ENCODE measurements at regions not wholly inside any gene's neighbourhood (a gene's known extent, or its start where the extent isn't known, plus 50 kb on each side); places are given as distances from the start of the nearest gene placed in this dataset.
A peak's percentile ranks its signal among the peaks of the same experiment; 100 is the strongest.

DNA sequence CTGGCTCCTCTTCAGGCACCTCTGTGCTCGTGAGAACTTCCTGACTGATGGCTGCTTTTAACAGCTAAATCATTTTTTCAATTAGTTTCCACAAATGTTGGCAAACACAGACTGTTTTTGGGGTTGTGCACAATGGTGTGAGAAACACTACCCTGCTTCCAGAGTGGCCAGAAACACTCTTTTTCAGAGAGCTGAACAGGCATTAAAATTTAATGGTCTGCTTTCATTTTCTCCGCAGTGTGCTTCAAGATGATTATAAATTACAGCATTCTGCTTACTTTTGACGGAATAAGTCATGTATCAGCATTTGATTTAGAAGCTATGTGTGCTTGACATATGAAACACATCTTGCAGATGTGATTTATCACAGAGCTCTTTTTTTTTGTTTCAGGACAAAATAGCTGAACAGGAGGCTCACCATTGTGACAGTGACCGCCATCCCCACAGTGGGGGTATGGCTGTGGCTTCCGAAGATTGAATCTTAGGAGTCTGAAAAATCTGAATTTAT is 454.5 kb upstream of the ZNF608 start:
- TF ChIP-seq, protein P1, sequence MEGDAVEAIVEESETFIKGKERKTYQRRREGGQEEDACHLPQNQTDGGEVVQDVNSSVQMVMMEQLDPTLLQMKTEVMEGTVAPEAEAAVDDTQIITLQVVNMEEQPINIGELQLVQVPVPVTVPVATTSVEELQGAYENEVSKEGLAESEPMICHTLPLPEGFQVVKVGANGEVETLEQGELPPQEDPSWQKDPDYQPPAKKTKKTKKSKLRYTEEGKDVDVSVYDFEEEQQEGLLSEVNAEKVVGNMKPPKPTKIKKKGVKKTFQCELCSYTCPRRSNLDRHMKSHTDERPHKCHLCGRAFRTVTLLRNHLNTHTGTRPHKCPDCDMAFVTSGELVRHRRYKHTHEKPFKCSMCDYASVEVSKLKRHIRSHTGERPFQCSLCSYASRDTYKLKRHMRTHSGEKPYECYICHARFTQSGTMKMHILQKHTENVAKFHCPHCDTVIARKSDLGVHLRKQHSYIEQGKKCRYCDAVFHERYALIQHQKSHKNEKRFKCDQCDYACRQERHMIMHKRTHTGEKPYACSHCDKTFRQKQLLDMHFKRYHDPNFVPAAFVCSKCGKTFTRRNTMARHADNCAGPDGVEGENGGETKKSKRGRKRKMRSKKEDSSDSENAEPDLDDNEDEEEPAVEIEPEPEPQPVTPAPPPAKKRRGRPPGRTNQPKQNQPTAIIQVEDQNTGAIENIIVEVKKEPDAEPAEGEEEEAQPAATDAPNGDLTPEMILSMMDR (conservative IDR thresholded peaks at IDR 0.05; ENCODE audit: low read length), result no peak
- peak overlapping the region; percentile 44 for H3K4me3 ChIP-seq (ENCODE audit: low read length)
- DNase-seq (ENCODE audit: low read depth), result no peak

DNA sequence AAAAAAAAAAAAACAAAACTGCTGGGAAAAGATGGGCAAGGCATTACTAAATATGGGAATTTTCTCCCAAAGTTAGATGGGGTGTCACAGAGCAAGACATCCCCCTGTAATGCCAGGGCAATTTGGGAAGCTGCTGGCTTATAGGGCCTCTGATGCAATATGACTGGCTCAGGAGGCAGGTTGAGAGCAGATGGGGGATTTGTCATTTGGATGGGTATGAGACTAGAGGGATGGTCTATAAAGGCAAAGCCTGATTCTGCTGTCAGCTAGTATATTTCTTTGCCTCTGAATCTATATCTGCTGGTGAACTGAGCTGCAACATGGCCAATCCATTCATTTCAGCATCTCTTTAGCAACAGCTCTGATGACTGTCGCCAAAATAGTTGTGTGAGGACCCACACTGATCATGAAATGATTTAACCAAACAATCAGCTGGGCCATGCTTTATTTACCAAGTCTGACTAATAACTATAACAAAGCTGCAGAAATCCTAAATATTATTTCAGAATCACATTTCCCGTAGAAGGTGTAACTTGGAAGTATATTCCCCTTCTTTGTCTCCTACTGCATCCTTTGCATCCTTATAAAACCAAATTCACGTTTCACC is 455.1 kb upstream of the ZNF608 start:
- H3K4me3 ChIP-seq (ENCODE audit: low read length), result no peak overlapping the region
- no peak for DNase-seq (ENCODE audit: low read depth)
- TF ChIP-seq, protein P1 (conservative IDR thresholded peaks at IDR 0.05; ENCODE audit: low read length), result no peak

DNA sequence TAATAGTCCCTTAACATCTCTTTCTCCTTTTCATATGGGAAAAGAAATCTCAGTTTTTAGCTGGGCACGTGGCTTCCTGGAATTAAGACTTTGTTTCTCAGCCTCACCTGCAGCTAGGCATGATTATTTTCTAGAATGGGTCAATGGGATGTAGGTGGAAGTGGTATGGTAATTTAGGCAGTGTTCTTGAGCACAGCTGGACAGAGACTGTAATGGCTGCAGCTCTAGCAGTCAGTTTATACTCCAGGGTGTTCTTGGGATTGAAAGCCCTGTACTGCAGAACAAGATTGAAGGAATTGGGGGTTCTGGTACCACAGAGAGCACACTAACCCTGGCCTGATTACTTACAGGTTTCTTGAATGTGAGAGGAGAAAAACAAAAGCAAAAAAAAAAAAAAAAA is 455.9 kb upstream of the ZNF608 start:
- TF ChIP-seq, protein P1 (conservative IDR thresholded peaks at IDR 0.05; ENCODE audit: low read length), result no peak
- no peak for DNase-seq (ENCODE audit: low read depth)
- H3K4me3 ChIP-seq (ENCODE audit: low read length), result no peak overlapping the region

DNA sequence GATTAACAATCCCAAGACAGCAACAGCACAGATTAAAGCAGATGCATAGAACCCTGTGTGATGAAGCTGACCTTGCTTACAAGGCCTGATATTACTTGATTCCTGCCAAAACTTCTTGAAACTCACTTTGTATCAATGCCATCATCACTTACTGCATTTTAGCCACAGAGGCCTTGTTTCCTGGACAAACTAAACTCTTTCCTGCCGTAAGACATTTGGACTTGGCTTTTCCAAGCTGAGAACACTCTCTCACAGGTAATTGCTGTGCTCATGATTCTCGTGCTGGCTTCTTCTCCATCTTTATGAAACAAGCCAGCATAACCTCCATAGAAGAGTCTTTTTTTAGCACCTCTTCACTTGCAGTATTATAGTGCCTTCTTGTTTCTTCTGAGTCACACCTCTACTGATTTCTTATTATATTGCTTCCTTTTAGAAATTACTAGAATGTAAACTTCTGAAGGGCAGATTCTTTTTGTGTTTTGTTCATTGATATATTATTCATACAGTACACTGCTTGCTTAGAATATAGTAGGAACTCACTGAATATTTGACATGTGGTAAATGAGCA is 456.5 kb upstream of the ZNF608 start:
- no peak overlapping the region for H3K4me3 ChIP-seq (ENCODE audit: low read length)
- TF ChIP-seq, protein P1 (conservative IDR thresholded peaks at IDR 0.05; ENCODE audit: low read length), result no peak
- DNase-seq (ENCODE audit: low read depth), result no peak

DNA sequence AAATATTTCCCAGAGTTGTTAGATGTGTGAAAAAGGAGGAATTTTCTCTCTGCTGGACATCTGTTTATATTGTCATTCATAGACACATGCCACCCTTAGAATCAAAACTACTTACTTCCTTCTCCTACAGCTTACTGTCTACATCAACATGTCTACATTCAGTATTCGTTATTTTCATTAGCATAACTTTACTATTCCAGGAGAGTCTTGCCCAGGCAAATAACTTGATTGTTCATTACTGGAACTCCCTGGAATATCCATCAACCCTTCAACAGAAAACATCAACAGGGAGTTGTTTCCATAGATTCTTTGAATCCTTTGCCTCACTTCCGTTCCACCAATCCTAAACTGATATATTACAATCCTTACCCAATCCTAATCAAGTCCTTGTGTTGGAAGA is 457.5 kb upstream of the ZNF608 start:
- H3K4me3 ChIP-seq (ENCODE audit: low read length), result no peak overlapping the region
- no peak for DNase-seq (ENCODE audit: low read depth)
- TF ChIP-seq, protein P1 (conservative IDR thresholded peaks at IDR 0.05; ENCODE audit: low read length), result no peak

DNA sequence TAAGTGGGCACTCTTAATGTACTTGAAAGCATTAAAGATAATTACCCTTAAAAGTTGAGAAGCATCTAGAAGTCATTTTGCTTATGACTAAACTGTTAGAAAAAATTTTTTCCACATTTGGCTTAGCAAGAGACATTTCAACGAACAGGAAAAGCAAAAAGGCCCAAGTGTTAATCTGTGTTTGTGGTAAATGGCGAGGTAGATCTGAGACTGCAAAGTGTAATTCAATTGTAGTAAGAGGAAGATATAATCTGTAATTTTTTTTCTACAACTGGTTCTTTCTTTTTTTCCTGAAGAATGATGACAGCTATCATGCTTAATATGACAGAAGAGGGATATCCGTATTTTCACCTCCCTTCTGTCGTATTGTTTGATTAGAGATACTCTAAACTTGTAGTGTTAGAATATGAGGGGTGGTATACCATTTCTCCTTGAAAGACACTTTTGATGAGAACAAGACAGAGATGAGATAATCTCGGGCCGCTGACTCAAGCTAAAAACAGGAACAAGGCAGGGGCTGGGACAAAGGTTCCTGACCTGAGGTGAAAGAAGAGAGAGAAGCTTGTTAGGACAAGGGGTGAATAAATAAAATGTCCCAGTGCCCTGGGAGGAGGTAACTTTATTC is 459.3 kb upstream of the ZNF608 start:
- no peak overlapping the region for H3K4me3 ChIP-seq (ENCODE audit: low read length)
- TF ChIP-seq, protein P1 (conservative IDR thresholded peaks at IDR 0.05; ENCODE audit: low read length), result no peak
- no peak for DNase-seq (ENCODE audit: low read depth)

DNA sequence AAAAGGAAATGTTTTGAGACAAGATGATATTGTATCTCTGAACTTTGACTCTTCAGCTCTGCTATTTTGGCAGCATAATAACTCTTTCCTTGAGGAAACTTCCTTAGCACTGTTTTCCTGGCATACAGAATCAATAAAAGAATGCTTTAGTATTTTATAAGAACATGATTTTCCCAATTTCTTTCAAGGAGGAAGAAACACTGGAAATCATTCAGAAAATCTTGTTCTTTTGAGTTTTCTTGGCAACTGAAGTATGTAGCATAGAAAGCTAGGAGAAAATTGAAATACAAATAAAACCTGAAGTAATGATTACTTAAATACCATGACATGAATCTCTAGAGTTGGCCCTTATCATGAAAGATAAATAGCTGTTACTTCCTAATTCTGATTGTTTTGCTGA is 461.4 kb upstream of the ZNF608 start:
- DNase-seq (ENCODE audit: low read depth), result no peak
- TF ChIP-seq, protein P1 (conservative IDR thresholded peaks at IDR 0.05; ENCODE audit: low read length), result no peak
- H3K4me3 ChIP-seq (ENCODE audit: low read length), result no peak overlapping the region
